ENCODE measurements at regions not wholly inside any gene's neighbourhood (a gene's known extent, or its start where the extent isn't known, plus 50 kb on each side); places are given as distances from the start of the nearest gene placed in this dataset.

DNA sequence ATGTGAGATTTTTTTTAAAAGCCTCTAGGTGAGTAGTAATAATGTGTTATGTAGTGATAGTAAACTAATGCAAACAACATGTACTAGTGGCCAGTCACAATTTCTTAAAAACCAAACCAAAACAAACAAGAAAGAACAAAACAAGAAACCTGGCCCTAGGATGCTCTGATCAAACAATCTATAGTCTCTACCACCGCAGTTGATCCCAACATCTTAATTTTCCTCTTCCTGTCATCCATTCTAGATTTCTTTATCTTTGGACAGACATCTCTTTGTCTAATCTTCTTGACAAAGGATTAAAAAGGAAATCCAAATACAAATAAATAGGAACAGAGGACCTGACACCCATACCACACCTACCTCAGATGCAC, 188.2 kb upstream of the ADAMTS5 start:
- Histone ChIP-seq H3K9me3 (ENCODE audit: low read depth, low read length, poor library complexity, severe bottlenecking) (no peaks in the 10 kb centered on the region), H3K4me3 (ENCODE audit: low read depth, low read length, poor library complexity, severe bottlenecking) (no peak overlapping the region), H3K27me3 (replicated peaks; ENCODE audit: insufficient read depth, low read depth, low read length, poor library complexity) (no peaks in the 10 kb centered on the region), H3K36me3 (ENCODE audit: insufficient read depth, low read length, poor library complexity, severe bottlenecking) (no peaks in the 10 kb centered on the region), H3K27ac (ENCODE audit: low read depth, low read length, poor library complexity, severe bottlenecking) (no peak overlapping the region), H3K4me1 (ENCODE audit: insufficient read depth, low read length, poor library complexity, severe bottlenecking) (no peaks in the 10 kb centered on the region)
- no TSS peak for BruUV-seq (replicated peaks)
- ChIA-PET POLR2A (ENCODE audit: low non-redundant PET) (no interaction called here), CTCF (no interaction called here)
- intact Hi-C loops (cut with micrococcal nuclease; ENCODE audit: unreplicated experiment): no loop called here
- TF ChIP-seq, protein P1, sequence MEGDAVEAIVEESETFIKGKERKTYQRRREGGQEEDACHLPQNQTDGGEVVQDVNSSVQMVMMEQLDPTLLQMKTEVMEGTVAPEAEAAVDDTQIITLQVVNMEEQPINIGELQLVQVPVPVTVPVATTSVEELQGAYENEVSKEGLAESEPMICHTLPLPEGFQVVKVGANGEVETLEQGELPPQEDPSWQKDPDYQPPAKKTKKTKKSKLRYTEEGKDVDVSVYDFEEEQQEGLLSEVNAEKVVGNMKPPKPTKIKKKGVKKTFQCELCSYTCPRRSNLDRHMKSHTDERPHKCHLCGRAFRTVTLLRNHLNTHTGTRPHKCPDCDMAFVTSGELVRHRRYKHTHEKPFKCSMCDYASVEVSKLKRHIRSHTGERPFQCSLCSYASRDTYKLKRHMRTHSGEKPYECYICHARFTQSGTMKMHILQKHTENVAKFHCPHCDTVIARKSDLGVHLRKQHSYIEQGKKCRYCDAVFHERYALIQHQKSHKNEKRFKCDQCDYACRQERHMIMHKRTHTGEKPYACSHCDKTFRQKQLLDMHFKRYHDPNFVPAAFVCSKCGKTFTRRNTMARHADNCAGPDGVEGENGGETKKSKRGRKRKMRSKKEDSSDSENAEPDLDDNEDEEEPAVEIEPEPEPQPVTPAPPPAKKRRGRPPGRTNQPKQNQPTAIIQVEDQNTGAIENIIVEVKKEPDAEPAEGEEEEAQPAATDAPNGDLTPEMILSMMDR (conservative IDR thresholded peaks at IDR 0.05; ENCODE audit: low read depth, low read length): no peak
- no peak for TF ChIP-seq EZH2 (IDR thresholded peaks at IDR 0.05; ENCODE audit: borderline replicate concordance, low read depth, low read length, poor library complexity, severe bottlenecking)
- DNase-seq (ENCODE audit: low spot score): no peak

DNA sequence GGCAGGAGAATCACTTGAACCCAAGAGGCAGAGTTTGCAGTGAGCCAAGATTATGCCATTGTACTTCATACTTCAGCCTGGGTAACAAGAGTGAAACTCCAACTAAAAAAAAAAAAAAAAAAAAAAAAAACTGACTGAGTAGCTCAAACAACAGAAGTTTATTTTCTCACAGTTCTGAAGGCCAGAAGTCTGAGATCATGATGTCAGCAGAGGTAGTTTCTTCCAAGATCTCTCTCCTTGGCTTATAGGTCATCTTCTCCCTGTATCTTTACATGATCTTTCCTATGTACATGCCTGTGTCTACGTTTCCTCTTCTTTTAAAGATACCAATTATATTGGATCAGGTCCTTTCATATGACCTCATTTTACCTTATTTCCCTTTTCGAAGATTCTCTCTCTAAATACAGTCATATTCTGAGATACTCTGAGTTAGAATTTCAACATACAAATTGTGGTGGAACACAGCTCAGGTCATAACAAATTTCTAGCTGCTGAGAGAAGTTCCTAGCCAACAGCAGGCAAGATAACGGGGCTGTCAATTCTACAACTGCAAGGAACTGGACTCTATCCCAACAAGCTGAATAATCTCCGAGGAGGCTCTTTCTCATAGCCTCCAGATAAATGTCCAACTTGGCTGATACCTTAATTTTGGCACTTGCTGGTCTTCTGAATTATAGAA, 187.7 kb upstream of the ADAMTS5 start:
- intact Hi-C loops (cut with micrococcal nuclease; ENCODE audit: unreplicated experiment): no loop called here
- CTCF ChIA-PET: no interaction called here
- Histone ChIP-seq H3K4me3 (ENCODE audit: low read depth, low read length, poor library complexity, severe bottlenecking) (no peak overlapping the region), H3K27me3 (replicated peaks; ENCODE audit: insufficient read depth, low read depth, low read length, poor library complexity) (no peaks in the 10 kb centered on the region), H3K4me1 (ENCODE audit: insufficient read depth, low read length, poor library complexity, severe bottlenecking) (no peaks in the 10 kb centered on the region), H3K27ac (ENCODE audit: low read depth, low read length, poor library complexity, severe bottlenecking) (no peak overlapping the region), H3K36me3 (ENCODE audit: insufficient read depth, low read length, poor library complexity, severe bottlenecking) (no peaks in the 10 kb centered on the region), H3K9me3 (ENCODE audit: low read depth, low read length, poor library complexity, severe bottlenecking) (no peaks in the 10 kb centered on the region)
- POLR2A ChIA-PET (ENCODE audit: low non-redundant PET): no interaction called here
- no peak for DNase-seq (ENCODE audit: low spot score)
- TF ChIP-seq EZH2 (IDR thresholded peaks at IDR 0.05; ENCODE audit: borderline replicate concordance, low read depth, low read length, poor library complexity, severe bottlenecking): no peak
- TF ChIP-seq, protein P1 (conservative IDR thresholded peaks at IDR 0.05; ENCODE audit: low read depth, low read length): no peak
- no TSS peak for BruUV-seq (replicated peaks)

DNA sequence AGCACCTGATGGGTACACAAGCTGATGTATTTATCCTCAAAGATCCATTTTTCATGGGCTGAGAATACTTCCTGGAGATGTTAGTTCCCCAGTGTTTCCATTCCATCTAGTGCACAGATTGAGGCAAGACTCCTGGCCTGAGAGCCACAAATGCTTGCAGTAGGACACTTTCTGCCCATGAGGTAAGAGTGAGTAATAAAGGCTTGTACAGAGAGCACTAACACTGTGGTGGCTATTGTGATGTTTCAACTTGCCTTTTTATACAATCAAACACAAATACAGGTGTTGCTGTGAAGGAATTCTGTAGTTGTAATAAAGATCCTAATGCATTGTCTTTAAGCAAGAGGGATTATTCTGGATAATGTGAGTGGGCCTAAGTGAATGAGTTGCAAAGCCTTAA, 186.1 kb upstream of the ADAMTS5 start:
- DNase-seq (ENCODE audit: low spot score): no peak
- Histone ChIP-seq H3K36me3 (ENCODE audit: insufficient read depth, low read length, poor library complexity, severe bottlenecking) (no peaks in the 10 kb centered on the region), H3K4me1 (ENCODE audit: insufficient read depth, low read length, poor library complexity, severe bottlenecking) (no peaks in the 10 kb centered on the region), H3K4me3 (ENCODE audit: low read depth, low read length, poor library complexity, severe bottlenecking) (no peak overlapping the region), H3K27me3 (replicated peaks; ENCODE audit: insufficient read depth, low read depth, low read length, poor library complexity) (no peaks in the 10 kb centered on the region), H3K27ac (ENCODE audit: low read depth, low read length, poor library complexity, severe bottlenecking) (no peak overlapping the region), H3K9me3 (ENCODE audit: low read depth, low read length, poor library complexity, severe bottlenecking) (no peaks in the 10 kb centered on the region)
- ChIA-PET POLR2A (ENCODE audit: low non-redundant PET) (no interaction called here), CTCF (no interaction called here)
- no TSS peak for BruUV-seq (replicated peaks)
- intact Hi-C loops (cut with micrococcal nuclease; ENCODE audit: unreplicated experiment): no loop called here
- TF ChIP-seq EZH2 (IDR thresholded peaks at IDR 0.05; ENCODE audit: borderline replicate concordance, low read depth, low read length, poor library complexity, severe bottlenecking): no peak
- TF ChIP-seq, protein P1 (conservative IDR thresholded peaks at IDR 0.05; ENCODE audit: low read depth, low read length): no peak

Data from A673 (cell line).